LNCaP clone FGC (cell line): ENCODE measurements at regions not wholly inside any gene's neighbourhood (a gene's known extent, or its start where the extent isn't known, plus 50 kb on each side); places are given as distances from the start of the nearest gene placed in this dataset.

Experiments used
- DNase-seq: peaks from one replicate; pipeline ENCODE4 v3.0.0-alpha.2; 2011; ENCODE audit warnings: low read depth
- H3K4me3 ChIP-seq: 2 replicates; pipeline ENCODE4 v1.5.1; 2011; ENCODE audit warnings: mild to moderate bottlenecking, low read depth, low read length, control low read depth
- TF ChIP-seq, protein P1 (sequence below): IDR thresholded peaks from 2 replicates; pipeline ENCODE4 v1.5.1; 2012; ENCODE audit warnings: mild to moderate bottlenecking; ENCODE audit not compliant: control insufficient read depth, insufficient read depth; ENCODE audit errors: extremely low read depth

DNA sequence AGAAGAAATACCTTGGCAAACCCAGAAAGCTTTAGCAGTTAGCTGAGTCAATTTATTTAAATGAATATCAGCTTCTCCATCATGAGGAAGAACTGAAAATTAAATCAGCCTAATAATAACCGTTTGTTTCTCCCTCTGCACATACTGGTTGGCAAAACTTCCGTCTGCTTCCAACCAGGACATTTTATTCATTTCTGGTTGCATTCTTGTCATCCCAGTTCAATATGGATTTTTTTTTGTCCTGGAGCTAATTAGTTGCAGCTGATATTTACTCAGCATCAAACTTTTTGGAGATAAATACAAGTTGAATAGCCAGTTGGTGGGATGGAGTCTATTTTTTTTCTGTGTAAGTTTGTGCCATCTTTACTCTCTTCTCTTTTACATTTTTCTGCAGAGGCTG lies 126.5 kb upstream of the GDNF start:
- no peak for DNase-seq
- H3K4me3 ChIP-seq, result no peak overlapping the region
- TF ChIP-seq, protein P1, sequence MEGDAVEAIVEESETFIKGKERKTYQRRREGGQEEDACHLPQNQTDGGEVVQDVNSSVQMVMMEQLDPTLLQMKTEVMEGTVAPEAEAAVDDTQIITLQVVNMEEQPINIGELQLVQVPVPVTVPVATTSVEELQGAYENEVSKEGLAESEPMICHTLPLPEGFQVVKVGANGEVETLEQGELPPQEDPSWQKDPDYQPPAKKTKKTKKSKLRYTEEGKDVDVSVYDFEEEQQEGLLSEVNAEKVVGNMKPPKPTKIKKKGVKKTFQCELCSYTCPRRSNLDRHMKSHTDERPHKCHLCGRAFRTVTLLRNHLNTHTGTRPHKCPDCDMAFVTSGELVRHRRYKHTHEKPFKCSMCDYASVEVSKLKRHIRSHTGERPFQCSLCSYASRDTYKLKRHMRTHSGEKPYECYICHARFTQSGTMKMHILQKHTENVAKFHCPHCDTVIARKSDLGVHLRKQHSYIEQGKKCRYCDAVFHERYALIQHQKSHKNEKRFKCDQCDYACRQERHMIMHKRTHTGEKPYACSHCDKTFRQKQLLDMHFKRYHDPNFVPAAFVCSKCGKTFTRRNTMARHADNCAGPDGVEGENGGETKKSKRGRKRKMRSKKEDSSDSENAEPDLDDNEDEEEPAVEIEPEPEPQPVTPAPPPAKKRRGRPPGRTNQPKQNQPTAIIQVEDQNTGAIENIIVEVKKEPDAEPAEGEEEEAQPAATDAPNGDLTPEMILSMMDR, result no peak

DNA sequence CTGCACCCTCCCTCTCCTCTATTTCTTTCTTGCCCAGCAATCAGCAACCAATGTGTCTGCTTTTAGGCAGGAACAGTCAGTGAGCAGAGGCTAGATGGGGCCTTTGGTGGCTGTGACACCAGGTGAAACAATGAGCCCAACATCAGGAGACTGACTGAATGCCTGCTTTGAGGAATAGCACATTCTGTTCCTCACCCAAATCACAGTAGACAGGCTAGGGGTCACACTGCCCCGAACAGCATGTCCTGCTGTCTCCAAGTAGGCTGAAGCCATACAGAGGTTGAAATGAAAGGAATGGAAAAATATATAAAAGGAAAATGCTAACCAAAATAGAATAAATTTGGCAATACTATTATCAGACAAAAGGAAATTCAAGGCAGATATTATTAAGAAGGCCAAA lies 122.5 kb upstream of the GDNF start:
- H3K4me3 ChIP-seq, result no peak overlapping the region
- DNase-seq, result no peak
- TF ChIP-seq, protein P1, result no peak

DNA sequence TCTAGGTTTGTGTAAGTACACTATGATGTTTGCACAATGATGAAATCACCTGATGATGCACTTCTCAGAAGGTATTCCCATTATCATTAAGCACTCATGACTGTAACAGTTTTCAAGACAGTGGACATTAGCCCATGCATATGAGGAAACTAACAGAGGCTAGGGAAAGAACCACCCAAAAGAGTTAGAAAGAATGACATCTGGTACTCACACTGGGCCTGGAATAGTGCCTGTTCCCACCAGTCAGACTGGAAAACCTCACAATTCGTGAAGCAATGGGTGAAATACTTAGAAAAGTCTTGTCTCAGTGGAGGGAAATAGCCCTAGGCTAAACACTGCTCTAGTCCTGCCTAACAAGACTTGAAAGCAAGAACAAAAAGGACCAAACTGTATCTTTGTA lies 117.4 kb upstream of the GDNF start:
- H3K4me3 ChIP-seq, result no peak overlapping the region
- no peak for DNase-seq
- TF ChIP-seq, protein P1, result no peak

DNA sequence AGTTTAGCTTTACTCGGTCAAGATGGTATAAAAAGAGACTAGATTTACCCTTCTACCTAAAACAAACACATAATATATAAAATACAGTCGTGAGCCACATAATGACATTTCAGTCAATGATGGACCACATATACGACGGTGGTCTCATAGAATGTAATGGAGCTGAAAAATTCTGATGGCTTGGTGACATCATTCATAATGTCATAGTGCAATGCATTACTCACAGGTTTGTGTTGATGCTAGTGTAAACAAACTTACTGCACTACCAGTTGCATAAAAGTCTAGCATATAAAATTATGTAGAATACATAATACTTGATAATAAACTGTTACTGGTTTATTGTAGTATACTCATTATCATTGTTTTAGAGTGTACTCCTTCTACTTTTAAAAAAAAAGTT lies 115.9 kb upstream of the GDNF start:
- no peak overlapping the region for H3K4me3 ChIP-seq
- no peak for DNase-seq
- TF ChIP-seq, protein P1, result no peak

DNA sequence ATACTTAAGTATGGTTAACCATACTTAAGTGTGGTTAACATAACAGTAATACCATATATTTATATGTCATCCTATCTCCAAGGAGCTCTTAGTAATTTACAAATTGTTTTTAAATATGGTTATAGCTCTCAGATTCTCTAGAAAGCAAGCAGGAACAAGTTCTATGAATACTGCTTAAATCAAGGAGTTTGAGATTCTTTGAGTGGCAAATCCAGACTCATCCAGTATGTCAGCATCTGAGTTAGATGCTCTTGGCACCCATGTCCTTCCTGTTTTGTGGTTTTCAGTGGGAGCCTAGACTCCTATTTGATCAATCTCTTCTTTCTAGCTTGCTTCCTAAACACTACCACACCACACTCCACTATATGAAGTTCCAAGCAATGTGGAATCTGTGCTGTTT lies 114.7 kb upstream of the GDNF start:
- DNase-seq, result no peak
- TF ChIP-seq, protein P1, result no peak
- H3K4me3 ChIP-seq, result no peak overlapping the region

DNA sequence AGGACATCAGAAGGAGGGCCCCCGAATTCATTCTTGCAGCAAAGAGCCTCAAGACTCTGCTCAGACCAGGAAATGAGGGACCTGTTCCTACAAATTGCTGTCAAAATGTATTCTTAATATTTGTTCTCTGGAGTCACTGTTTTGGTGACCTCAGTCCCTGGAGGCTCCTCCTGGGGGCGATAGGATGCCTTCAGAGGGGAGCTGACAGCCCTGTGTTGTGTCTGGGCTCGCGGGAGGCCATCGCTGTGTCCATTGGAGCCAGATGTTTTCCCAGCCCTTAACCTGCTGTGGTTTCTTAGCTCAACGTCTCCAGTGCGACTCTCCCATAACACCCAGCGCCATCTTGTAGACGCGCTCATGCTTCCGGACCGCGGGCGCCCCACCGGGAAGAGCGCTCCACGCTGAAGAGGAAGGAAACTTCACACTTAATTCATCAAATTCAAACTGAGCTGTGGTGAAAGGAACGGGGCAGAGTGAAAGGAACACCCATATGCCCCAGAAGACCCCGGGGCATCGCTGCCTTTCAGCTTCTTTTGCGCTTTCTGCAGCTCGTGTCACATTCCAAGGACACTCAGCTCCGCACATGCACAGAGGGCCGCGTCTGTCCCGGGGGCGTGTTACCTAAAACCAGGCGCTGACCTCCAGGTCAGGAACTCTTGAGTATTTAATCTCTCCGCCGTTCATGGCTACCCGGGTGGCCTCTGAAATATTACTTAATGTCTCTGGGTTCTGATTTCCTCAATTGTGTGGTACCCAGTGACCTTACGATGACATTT lies 112.3 kb upstream of the GDNF start:
- TF ChIP-seq, protein P1, result no peak
- no peak for DNase-seq

DNA sequence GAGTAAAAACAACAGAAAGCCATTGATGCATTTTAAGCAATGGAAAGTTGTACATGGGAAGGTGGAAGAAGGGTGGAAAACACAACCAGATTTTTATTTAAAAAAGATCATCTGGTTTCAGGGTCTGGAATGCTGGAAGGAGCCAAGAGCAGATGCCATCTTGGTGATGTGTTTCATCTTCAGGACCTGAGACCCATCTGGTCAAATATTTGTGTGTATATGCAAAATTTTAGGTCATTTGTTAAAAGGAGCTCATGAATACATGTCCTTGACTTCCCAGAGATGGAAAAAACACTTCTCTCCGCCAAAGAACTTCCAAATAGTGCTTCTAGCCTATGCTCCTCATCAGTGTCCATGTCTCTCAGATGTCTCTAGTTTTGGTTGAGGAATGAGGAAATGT lies 110.6 kb upstream of the GDNF start:
- DNase-seq, result no peak
- TF ChIP-seq, protein P1, result no peak
- H3K4me3 ChIP-seq, result no peak overlapping the region

More for the DNA sequence above, 112.3 kb upstream of the GDNF start:
- no peak overlapping the region for H3K4me3 ChIP-seq
